ENCODE measurements at regions not wholly inside any gene's neighbourhood (a gene's known extent, or its start where the extent isn't known, plus 50 kb on each side); places are given as distances from the start of the nearest gene placed in this dataset.
"Not testable (repeated sequence)": the region's sequence is repeated elsewhere in the genome, so short reads cannot be mapped to it uniquely, and the experiment has no call there.

DNA sequence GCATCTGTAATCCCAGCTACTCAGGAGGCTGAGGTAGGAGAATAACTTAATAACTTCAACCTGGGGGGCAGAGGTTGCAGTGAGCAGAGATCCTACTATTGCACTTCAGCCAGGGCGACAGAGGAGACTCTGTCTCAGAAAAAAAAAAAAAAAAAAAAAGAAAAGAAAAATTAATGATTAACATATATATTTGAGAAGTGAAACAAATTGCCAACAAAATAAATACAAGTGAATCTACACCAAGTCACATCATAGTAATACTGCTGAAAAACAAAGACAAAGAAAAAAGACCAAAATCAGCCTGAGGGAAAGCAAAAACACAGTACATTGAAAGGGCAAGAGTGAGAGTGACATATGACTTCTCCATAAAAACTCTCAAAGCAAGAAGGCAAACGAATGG, 123.7 kb downstream of the CASP12 start:
- DNase-seq = no peak

DNA sequence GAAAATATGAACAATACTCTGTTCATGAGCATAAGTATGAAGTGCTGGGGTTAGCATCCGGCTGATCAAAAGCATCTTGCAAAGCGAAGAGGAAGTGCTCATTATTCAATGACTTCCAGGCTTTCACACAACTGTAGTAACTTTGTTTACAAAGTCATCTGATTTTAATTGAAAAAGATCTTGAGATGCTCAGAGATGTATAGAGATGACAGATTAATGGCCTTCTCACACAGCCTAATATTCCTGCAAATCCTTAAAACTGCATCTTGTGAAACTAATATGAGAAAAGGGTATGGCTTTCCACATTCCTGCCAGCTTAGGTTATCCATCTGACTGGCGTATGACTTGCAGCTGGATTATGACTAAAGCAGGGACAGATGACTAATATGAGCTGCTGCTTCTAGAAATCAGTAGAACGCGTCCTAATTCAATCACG, 125.4 kb downstream of the CASP12 start:
- peak; percentile 87 for DNase-seq

DNA sequence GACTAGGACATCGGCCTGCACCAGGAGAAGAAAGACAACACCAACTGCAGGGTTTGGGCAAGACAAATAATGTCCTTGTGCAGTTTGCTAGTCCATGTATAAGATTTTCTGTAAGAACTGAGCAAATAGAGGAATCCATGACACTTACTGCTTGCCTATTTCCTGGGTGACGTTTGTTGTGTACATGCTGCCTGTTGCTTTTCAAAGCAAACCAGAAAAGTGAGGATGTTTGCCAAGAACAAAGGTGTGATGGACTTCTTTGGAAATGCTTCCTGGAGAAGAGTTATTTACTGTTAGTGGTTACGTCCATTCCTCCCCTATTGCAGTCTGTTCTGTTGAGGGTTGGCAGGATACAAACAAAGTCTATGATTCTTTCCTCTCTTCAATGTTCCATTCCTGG, 126.5 kb downstream of the CASP12 start:
- DNase-seq = no peak

DNA sequence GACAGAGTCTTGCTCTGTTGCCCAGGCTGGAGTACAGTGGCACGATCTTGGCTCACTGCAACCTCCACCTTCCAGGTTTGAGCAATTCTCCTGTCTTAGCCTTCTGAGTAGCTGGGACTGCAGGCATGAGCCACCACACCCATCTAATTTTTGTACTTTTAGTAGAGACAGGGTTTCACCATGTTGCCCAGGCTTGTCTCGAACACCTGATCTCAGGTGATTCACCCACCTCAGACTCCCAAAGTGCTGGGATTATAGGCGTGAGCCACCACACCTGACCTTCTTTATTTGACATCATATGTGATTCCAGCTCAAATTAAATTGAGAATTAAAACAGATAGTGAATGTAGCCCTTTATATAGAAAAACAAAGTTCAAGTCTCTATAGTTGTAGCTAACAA, 127.2 kb downstream of the CASP12 start:
- DNase-seq = not testable (repeated sequence)

DNA sequence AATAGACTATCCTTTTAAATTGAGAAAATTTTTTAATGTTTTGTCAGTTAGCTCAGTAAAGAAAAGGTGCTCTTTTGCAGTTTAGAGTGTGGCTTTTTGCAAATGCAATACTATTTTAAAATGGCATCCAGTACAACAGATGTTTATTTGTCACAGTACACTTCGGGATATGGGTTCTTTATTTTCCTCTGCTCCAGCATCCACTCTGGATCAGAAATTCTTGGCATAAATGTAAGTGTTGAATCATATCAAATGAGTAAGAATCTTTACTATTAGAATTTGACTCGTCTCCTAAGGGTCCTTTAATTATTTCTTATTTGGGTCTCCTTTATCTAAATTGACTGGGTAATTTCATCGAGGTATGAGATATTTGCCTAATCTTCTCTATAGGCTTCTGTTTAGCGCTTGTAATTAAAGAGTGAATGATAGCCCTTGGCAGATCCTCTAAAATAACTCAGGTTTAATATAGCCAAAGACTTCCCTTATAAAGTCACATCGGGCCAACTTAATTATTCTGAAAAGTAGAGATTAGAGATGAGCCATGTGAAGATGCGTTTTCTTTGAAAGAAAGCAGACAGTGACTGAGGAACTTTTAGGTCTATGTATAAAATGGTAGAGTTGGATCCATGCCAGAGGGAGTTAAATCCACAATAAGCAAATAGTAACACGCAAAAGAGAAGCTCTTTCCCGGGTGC, 132.7 kb downstream of the CASP12 start:
- no peak for DNase-seq

DNA sequence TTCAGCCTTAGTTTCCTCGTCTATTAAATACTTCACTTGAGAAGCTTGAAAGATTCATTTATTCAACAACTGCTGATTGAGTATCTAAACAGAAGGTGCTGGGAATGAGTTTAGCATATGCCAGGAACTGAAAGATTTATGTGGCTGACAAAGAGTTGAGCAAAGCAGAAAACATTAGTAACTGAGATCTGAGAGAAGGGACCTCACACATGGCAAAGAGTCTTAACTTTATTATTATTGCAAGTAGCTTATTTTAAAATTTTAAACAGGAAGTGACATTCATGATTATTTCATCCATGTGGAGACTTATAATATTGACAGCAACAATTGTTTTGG, 133.6 kb downstream of the CASP12 start:
- peak; percentile 13 for DNase-seq

DNA sequence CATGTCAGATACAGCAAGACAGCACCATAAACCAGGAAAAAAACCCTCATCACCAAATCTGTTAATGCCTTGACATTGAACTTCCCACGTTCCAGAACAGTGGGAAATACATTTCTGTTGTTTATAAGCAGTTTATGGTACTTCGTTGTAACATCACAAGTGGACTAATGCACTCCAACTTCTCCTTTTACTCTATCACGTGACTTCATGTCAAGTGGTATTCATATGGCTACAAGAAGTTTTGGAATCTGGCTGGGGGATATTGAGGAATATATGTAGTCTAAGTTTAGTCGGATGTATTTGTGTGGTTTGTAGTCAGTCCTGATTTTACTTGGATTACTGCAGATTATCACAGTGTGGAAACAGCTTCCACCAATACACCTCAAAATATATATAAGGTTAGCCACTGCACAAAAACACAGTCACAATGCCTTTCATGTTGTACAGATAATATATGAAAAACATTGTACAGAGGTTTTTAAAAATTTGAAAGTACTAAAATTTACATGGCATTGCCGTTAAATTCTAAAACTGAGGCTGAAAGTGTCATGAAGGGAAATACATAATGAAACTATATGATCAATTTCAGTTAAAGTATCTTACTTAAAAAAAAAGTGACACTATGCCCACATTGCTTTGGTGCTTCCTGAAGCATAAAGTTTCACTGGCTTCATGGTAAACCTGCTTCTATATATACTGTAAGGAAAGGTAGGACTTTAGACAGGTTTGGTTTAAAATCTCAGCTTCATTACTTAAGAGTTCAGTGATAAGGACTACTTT, 134.1 kb downstream of the CASP12 start:
- DNase-seq = no peak

DNA sequence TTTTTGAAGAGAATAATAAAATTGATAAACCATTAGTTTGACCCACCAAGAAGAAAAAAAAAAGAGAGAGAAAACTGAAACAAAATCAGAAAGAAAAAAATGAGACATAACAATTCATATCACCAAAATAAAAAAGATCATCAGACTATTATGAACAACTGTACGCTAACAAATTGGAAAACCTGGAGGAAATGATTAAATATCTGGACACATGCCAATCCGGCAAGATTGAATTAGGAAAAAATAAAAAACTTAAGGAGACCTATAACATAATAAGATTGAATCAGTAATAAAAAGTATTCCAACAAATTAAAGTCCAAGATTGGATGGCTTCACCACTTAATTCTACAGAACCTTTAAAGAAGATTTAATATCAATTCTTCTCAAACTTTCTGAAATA, 136.7 kb downstream of the CASP12 start:
- DNase-seq = peak; percentile 68

DNA sequence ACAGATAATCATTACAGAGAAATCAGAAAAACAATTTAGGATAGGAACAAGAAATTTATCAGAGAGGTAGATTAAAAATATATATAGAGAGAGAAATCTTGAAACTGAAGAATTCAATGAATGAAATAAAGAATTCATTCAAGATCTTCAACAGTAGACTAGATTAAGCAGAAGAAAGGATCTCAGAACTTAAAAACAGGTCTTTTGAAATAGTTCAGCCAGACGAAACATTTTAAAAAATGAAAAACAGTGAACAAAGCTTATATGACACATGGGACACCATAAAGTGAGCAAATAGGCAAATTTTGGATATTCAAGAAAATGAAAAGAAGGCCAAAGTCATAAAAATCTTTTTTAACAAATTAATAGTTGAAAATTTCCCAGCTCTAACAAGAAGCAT, 138.8 kb downstream of the CASP12 start:
- no peak for DNase-seq

DNA sequence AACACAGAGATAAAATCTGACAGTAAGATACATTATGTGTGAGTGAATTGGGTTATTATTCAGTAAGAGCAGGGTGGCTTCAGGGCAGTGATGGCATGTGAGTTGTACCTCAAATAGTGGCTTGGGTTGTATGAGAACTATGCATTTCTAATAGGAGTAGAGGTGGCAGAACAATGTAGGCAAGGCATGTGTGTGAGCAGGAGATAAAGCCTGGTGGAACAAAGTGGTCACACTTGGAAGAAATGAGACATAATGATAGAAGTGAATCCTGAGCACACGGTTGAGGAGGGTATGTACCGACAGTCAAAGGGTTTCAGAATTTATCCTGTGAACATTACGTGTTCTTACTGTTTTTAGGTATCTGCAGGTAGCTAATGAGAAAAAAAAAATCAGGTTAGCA, 159.3 kb downstream of the CASP12 start:
- no peak for DNase-seq

DNA sequence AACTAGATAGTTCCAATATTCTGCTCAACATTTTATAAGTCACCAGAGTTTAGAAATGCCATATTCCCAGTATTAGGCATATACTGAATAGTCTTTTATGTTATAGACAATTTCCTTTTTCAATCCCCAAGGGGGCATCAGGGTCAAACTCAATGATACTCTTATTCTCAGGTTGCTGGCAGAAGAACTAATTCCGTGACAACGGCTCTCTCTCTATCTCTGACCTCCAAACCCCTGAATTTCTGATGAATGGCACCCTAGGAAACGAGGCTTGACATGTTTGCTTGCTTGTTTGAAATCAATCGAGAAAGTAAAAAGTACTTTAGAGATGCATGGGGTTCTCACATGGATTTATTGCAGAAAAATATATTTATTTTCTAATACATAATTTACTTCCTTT, 160.1 kb downstream of the CASP12 start:
- DNase-seq = no peak

DNA sequence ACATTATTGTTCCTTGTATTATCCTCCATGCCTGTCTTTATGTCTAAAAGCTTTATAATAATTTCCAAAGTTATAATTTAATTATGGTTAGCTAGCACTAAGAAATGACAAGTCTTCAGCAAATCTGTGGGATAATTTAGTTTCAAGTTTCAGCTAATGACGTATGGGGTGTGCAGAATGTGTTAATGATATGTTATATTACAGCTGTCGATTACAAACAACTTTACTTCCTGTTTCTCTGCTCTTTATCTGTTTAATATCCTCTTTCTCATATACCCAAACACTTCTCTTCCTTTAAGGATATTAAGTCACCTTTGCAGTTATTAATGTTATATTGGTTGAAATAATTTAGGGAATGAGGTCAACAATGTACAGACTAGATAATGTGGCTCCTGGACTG, 161.8 kb downstream of the CASP12 start:
- DNase-seq = peak; percentile 8

DNA sequence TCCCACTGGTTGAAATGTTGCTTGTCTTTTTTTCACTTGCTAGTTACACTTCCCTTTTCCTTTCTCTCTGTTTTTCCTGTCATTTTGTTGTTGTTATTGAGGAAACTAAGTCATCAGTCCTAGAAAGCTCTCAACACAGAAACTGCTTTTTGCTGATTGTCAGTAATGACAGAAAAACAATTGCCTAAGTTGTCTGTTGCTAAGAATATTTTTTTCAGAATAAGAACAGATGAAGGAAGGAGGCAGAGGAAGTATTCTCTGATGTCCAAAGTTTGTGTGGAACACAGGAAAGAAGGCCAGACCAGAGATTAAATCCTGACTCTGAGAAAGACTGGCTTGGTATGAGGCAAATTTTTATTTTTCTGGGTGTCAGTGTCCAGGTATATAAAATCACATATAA, 163.3 kb downstream of the CASP12 start:
- no peak for DNase-seq

DNA sequence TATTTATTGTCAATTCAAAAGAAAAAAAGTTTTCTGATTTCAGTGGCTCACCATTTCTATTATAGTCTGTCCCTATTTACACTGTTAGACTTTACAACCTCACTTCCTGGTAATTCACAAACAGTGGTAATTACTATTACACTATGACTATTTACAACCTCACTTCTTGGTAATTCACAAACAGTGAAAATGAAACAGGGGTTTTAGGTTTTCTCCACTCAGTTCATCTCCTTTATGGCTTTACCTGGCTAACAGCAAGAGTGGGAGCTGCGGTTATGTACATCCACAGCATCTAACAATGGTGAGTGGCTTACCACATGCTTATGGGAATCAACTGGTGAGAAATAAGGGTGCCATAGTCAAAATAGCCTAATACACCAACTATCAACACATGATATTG, 166.4 kb downstream of the CASP12 start:
- no peak for DNase-seq

DNA sequence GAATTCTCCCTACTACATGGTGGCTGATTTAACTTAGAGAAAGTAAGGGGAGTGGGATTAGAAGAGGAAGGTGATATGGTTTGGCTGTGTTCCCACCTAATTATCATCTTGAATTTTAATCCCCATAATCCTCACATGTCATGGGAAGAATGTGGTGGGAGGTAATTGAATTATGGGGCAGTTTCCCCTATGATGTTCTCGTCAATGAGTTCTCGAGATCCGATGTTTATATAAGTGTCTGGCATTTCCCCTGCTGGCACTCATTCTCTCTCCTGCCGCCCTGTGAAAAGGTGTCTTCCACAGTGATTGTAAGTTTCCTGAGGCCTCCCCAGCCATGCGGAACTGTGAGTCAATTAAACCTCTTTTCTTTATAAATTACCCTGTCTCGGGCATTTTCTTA, 169.3 kb downstream of the CASP12 start:
- DNase-seq = peak; percentile 8

DNA sequence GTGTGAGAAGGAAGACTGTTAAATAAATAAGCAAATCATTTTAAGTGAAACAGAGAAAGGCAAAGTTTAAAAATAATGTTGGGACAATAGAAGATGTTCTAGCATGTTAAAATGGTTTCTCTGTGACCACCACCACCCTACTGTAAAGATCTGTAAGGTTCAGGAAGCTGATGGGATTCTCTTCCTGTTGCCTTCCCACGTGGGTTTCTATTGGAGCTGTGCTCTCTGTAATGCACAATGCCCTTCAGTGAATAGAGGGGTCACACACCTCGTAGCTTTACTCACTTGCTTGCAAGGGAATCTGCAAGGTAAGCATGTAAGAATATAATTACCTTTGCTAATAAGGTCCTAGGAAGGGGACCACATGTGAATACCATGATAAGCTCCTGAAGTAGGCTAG, 170.5 kb downstream of the CASP12 start:
- DNase-seq = no peak

DNA sequence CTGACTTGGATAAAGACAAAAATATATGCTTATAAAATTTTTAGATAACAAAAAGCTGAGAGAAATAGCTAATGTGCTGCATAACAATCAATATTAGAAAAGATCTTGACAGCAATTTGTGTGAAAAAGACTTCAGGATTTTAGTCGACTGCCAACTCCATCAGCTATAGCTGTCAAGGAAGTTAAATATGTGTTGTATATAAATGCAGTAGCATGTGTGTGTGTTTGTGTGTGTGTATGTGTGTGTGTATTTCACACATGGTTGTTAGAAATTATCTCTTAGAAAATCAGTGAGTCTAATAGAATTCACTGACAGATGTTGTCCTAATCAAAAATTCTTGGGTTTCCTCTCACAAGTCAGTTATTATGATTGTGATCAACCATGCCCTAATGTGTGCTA, 171.2 kb downstream of the CASP12 start:
- no peak for DNase-seq

DNA sequence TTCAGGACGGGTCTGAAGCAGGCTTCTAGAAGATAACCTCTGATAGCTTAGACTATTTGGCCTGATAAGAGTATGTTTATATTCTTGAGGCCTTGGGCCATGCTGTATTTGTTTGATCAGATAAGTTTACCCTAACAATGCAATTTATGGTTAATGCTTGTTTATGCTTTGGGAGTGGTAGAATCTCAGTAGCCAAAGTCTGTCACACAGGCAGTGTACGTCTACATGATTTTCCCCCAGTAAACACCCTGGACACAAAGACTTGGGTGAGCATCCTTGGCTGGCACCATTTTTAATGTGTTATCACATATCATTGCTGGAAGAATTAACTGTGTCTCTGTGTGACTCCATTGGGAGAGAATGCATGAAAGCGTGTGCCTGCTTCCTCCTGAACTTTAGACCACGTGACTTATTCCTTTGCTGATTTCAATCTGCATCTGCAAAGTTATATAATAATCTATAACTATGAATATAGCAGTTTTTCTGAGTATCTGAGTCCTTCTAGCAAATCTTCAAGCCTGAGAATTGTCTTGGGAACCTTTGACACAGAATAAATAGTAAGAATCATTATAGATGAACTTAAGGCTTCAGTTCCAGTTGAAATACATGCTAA, 172.4 kb downstream of the CASP12 start:
- no peak for DNase-seq

DNA sequence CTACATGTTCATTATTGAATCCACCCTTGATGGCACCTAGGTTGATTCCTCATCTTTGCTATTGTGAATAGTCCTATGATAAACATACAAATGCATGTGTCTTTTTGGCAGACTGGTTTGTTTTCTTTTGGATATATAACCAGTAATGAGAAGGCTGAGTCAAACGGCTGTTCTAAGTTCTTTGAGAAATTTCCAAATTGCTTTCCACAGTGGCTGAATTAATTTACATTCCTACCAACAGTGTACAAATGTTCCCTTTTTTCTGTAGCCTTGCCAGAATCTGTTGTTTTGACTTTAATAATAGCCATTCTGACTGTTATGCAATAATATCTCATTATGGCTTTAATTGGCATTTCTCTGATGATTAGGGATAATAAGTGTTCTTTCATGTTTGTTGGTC, 184.9 kb downstream of the CASP12 start:
- no peak for DNase-seq

DNA sequence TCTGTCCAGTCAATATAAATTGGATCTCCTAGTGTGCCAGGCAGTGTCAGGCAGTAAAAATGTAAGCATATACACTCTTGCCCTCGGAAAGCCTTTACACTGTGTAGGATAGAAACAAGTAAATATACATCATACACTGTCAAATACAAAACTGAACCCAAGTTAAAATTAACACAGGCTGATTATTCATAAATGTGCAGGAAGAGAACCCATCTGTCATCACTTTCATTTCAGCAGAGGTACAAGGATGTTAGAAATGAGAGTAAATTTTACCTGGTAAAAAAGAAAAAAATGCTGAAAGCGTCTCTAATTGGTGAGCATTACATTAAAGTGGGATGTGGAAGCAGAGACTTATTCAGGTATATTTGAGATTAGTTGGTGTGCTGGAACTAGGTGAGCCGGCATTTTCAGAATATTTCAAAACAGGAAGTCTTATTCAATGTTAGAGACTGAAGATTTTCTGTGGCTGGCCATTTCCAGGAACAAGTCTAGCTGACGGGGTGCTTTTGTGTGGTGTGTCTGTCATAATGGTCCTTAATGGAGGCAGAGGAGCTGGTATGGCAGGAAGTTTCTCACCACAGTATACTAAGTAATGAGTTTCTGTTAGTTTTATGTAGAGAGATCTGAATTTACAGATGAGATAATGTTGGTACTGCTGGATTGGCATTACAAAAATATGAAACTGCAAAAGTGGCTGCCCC, 192.6 kb downstream of the CASP12 start:
- peak; percentile 67 for DNase-seq

DNA sequence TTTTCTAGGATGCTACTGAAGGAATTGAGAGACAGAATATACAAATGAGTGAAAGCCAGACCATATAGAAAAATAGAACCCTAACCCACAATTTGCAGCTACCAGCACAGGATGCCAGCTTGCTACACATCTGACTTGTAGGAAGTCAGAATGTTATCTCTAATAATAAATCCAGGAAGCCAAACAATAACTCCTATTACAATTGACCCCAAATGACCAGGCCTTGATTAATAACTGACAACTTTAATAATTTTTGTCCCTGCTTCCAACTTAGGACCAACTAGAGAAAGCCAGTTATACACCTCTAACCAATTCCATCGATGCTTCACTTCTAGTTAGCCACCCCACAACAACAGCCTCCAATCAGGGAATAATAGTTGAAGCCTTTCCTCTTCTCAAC, 193.4 kb downstream of the CASP12 start:
- DNase-seq = peak; percentile 55

DNA sequence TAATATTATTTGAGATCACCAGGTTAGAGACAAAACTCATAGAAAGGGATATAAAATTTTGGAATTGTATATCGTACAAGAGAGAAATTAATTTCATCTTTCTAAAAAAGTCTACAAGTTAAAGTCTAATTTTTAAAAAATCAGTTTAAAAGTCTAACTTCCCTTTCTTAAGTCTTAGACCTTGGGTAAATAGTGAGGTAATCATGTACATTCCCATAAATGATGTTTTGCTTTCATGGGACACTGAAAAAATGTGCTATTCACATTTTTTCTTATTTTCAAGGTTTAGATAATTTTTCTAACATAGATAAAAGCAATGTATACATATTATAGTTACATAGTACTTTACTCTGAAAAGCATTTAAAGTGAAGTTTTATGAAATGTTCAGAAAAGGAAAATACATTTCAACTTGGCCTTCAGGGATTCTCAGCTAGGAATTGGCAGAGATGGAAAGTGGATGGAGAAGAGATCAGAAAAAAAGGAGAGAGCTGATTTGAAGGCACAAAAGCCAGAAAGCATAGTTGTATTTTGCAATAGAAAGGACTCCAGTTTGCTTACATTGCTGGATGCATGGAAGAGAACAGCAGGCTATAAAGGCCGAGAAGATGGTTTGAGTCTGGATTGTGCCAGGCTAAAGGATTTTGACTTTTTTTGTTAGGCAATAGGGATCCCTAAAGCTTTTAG, 194.0 kb downstream of the CASP12 start:
- peak; percentile 4 for DNase-seq

DNA sequence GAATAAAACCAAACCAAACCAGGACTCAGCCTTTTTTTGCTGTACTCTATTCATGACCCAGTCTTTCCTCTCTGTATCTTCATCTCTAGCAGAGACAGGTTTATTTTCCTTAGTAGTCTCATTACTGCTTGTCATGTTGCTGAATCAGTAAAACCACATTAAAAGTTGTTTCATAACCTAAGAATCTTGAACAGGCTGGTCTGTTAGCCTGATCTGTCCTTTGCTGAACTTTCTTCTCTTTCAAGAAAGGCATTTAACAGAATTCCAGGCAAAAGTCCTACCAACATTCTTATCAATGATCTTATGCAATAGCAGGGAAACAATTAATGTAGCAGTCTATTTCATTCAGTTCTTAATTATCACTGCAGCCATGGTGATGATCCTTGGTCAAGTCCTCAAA, 197.7 kb downstream of the CASP12 start:
- no peak for DNase-seq

Data from dermis blood vessel endothelial cell (primary cell).